Kidney glomerular epithelial cell (primary cell): ENCODE measurements at regions not wholly inside any gene's neighbourhood (a gene's known extent, or its start where the extent isn't known, plus 50 kb on each side); places are given as distances from the start of the nearest gene placed in this dataset.
"Not testable (repeated sequence)": the region's sequence is repeated elsewhere in the genome, so short reads cannot be mapped to it uniquely, and the experiment has no call there.

Experiments
- DNase-seq: peaks from one replicate; lab custom pipeline; 2025; lab: John Stamatoyannopoulos, UW

- no peak for DNase-seq
These were observed 345.7 kb upstream of the PCSK5 start for GRCh38 chr9:75544815-75545214.

DNA sequence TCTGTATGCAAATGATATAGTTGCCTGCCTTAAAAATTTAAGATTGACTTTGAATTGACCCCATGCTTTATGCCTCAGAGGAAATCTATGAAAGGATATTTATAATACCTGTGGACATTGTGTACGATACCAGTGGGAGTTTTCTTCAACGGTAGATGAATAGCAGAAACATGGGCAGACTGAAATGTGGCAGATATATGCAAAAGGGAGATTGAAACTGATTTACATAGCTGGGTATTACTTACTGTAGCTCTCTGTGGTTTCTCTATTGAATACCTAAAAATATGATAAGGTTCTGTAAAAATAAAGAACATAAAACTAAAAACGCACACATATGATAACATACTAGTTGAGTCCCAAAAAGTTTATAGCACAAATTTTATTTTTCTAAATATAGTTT, 345.2 kb upstream of the PCSK5 start:
- DNase-seq = no peak

- DNase-seq = no peak
These were observed 341.6 kb upstream of the PCSK5 start for GRCh38 chr9:75548871-75549270.

GRCh38 chr9:75551861-75552260, 338.6 kb upstream of the PCSK5 start:
- no peak for DNase-seq

DNA sequence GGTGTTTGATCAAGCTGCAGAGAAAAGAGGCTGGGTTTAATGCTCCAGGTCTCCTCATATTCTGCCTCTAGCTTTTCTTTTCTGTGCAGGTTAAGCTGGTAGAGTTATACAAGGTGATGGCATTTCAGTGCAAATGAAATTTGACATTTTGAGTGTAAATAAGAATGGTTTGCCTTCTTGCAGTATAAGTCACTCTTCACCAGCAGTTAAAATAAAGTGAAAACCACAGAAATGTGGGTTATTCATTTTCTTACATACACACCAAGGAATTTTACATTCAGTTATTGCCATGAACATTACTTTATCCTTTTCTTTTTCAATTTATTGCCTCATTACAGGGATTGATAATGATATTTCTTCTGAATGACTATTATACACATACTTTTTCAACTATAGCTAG, 337.5 kb upstream of the PCSK5 start:
- no peak for DNase-seq

- DNase-seq = not testable (repeated sequence)
These were observed 323.7 kb upstream of the PCSK5 start for GRCh38 chr9:75566813-75567212.

- no peak for DNase-seq
These were observed 319.9 kb upstream of the PCSK5 start for GRCh38 chr9:75570538-75570937.

GRCh38 chr9:75574569-75574968, 315.9 kb upstream of the PCSK5 start:
- no peak for DNase-seq

- no peak for DNase-seq
These were observed 307.6 kb upstream of the PCSK5 start for GRCh38 chr9:75582870-75583269.

- DNase-seq = peak; percentile 1
These were observed 301.7 kb upstream of the PCSK5 start for GRCh38 chr9:75588808-75589207.

DNA sequence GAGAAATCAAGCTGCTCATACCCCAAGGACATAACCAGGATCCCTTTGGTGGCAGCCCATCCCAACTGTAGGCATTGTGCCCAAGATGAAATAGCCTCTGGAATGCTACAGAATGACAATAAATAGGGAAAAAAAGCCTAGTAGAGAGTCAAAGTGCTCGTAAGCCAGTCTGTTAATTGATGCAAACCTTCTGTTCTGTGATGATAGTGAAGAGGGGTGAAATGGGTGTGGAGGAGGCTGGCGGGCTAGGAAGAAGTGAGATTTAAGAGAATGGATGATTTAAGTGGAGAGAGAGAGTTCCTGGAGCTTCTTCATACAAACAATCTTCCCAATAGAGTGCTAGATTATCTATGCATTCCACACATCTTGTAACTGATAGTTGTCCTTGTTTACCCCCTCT, 301.0 kb upstream of the PCSK5 start:
- no peak for DNase-seq

GRCh38 chr9:75591972-75592371, 298.5 kb upstream of the PCSK5 start:
- DNase-seq = no peak

GRCh38 chr9:75592586-75592985, 297.9 kb upstream of the PCSK5 start:
- no peak for DNase-seq

GRCh38 chr9:75593920-75594319, 296.6 kb upstream of the PCSK5 start:
- no peak for DNase-seq

DNA sequence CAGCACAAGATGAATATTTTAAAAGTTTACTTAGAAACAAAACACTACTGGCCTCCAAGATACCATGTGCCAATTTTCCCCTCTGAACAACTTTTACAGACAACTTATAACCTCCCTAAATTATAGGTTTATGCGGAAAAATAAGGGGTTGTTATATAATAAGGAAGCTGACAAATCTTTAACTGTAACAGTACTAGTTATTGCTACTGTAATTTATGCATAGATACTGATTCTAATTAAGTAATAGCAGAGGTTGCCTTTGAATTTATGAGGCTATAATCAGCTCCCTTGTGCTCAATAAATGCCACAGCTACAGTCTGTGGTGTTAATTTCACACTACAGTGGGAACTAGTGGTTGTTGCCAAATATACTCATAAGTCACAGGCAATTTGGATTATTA, 291.3 kb upstream of the PCSK5 start:
- DNase-seq = no peak

GRCh38 chr9:75601280-75601679, 289.2 kb upstream of the PCSK5 start:
- DNase-seq = no peak

DNA sequence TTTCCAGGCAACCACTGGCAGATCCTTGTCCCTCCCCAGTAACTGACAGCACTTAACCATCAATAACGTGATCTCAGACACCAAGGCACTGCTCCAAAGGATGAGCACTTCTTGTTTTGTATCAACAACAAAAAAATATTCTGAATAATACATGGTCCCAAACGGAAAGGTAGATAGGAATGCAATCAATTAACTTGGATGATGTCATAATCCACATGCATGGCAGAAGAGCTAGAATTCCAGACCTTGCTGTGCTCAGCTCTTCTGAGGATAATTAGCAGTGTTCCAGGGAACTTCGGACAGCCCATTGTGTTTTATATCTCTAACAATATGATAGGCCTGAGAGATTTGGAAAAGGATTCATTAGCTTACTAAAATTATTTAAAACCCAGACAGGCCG, 288.4 kb upstream of the PCSK5 start:
- DNase-seq = no peak

GRCh38 chr9:75604661-75605060, 285.8 kb upstream of the PCSK5 start:
- no peak for DNase-seq

DNA sequence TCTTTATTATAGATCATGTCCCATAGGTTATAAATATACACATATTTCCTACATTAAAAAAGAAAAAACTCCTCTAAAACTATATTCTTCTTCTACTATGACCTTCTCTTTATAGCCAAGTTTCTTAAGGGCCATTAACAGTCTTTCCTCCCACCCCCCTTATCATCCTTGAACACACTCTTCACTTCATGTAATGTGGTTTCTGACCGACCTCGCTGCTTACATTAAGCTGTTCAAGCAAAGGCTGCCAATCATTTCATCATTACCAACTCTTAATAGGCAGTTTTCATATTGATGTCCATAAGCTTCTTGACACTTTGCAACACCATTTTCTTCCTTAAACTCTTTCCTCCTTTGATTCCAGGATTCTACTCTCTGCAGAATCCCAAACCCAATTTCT, 283.0 kb upstream of the PCSK5 start:
- no peak for DNase-seq

- no peak for DNase-seq
These were observed 281.1 kb upstream of the PCSK5 start for GRCh38 chr9:75609401-75609800.

DNA sequence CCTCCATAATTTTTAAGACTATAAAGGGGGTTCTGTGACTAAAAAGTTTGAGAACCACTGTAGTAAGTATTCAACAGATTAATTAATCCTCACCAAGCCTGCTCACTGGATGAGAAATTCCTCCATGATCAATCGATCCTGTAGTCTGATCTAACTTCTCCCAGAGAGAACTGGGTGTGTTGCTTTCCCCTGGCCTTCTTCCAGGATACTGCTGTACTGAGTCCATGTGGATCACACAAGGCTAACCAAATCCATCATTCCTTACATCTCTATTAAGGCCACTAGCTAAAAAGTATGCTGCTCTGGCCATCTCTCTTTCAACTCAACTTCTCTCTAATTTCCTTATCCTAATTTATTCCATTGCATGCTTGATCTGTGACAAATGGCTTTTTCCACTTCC, 280.2 kb upstream of the PCSK5 start:
- DNase-seq = no peak

- no peak for DNase-seq
These were observed 278.3 kb upstream of the PCSK5 start for GRCh38 chr9:75612205-75612604.

DNA sequence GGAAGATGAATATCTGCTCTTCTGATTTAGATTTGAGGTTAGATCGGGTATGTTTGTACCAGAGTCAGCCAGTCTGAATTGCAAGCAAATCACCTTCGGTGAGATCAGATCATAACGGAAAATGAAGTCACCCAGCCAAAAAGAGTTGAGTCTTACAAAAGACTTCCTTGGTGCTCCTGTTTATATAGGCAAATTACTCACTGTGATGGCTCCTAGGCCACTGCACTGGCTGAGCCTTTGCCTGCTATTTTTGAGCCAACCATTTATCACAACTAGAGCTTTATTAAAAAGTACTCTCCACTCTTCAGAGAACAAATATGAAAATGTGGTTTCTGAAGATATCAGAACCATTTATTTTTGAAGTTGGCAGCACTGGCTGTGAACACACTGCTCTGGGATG, 277.7 kb upstream of the PCSK5 start:
- no peak for DNase-seq

- DNase-seq = no peak
These were observed 275.2 kb upstream of the PCSK5 start for GRCh38 chr9:75615284-75615683.

DNA sequence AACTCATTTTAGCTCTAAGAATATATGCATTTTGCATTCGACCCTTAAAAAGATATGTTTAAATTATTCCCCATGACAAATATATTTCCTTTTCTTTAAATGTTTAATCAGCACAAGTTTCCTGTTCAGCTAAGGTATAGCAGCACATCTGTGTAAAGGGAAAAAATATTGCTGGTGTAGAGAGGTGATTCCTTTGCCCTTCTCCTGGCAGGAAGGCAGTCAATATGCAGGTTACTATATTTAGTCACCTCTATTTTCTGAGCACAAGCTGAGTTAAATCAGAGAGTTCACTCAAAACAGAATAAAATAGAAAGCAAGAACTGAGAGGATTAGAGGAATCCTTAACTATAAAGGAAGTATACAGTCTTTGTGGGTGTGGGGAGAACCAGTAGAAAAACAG, 274.4 kb upstream of the PCSK5 start:
- no peak for DNase-seq
